ENCODE measurements at regions not wholly inside any gene's neighbourhood (a gene's known extent, or its start where the extent isn't known, plus 50 kb on each side); places are given as distances from the start of the nearest gene placed in this dataset.

GRCh38 chr2:238549866-238550265 lies 123.1 kb downstream of the ASB1 start:
- TF ChIP-seq POLR2A (IDR thresholded peaks at IDR 0.05) (no peak), POLR2AphosphoS5 (IDR thresholded peaks at IDR 0.05) (no peak), CTCF (IDR thresholded peaks at IDR 0.05) (no peak), EP300 (IDR thresholded peaks at IDR 0.05; ENCODE audit: low read depth) (no peak)

Data from transverse colon (tissue), 4 donors.